Glomerular visceral epithelial cell (primary cell): ENCODE measurements at regions not wholly inside any gene's neighbourhood (a gene's known extent, or its start where the extent isn't known, plus 50 kb on each side); places are given as distances from the start of the nearest gene placed in this dataset.

Experiments
- DNase-seq: peaks from one replicate; pipeline ENCODE4 v3.0.0-alpha.2; 2016; ENCODE audit errors: extremely low spot score

GRCh38 chrX:39140581-39140980 lies 339.3 kb downstream of the MID1IP1 start:
- no peak for DNase-seq

- no peak for DNase-seq
Observed at GRCh38 chrX:39144323-39144722, 343.1 kb downstream of the MID1IP1 start.

GRCh38 chrX:39144956-39145355 lies 343.7 kb downstream of the MID1IP1 start:
- DNase-seq: no peak

- no peak for DNase-seq
Observed at GRCh38 chrX:39145859-39146258, 344.6 kb downstream of the MID1IP1 start.

GRCh38 chrX:39149761-39150160 lies 348.5 kb downstream of the MID1IP1 start:
- DNase-seq: no peak

- no peak for DNase-seq
Observed at GRCh38 chrX:39150220-39150619, 349.0 kb downstream of the MID1IP1 start.

- DNase-seq: no peak
Observed at GRCh38 chrX:39150621-39151020, 349.4 kb downstream of the MID1IP1 start.

- DNase-seq: no peak
Observed at GRCh38 chrX:39152106-39152649, 350.9 kb downstream of the MID1IP1 start.

- DNase-seq: no peak
Observed at GRCh38 chrX:39156051-39156450, 354.8 kb downstream of the MID1IP1 start.

- no peak for DNase-seq
Observed at GRCh38 chrX:39157006-39157405, 355.7 kb downstream of the MID1IP1 start.

GRCh38 chrX:39157796-39158195 lies 356.5 kb downstream of the MID1IP1 start:
- peak; percentile 26 for DNase-seq

GRCh38 chrX:39158801-39159657 lies 357.8 kb downstream of the MID1IP1 start:
- peak; percentile 32 for DNase-seq

- DNase-seq: no peak
Observed at GRCh38 chrX:39159921-39160507, 358.8 kb downstream of the MID1IP1 start.

- DNase-seq: no peak
Observed at GRCh38 chrX:39161611-39162255, 360.5 kb downstream of the MID1IP1 start.

GRCh38 chrX:39162322-39162735 lies 361.1 kb downstream of the MID1IP1 start:
- DNase-seq: no peak

GRCh38 chrX:39163581-39164126 lies 362.4 kb downstream of the MID1IP1 start:
- DNase-seq: no peak

GRCh38 chrX:39164212-39164611 lies 363.0 kb downstream of the MID1IP1 start:
- DNase-seq: no peak

- DNase-seq: no peak
Observed at GRCh38 chrX:39165185-39165584, 363.9 kb downstream of the MID1IP1 start.

GRCh38 chrX:39165773-39166172 lies 364.5 kb downstream of the MID1IP1 start:
- no peak for DNase-seq

- peak; percentile 34 for DNase-seq
Observed at GRCh38 chrX:39167791-39168190, 366.5 kb downstream of the MID1IP1 start.

- DNase-seq: no peak
Observed at GRCh38 chrX:39168609-39169008, 367.4 kb downstream of the MID1IP1 start.

- no peak for DNase-seq
Observed at GRCh38 chrX:39169976-39170375, 368.7 kb downstream of the MID1IP1 start.
